Right atrium auricular region (tissue), 2 donors: ENCODE measurements at regions not wholly inside any gene's neighbourhood (a gene's known extent, or its start where the extent isn't known, plus 50 kb on each side); places are given as distances from the start of the nearest gene placed in this dataset.
"Not testable (repeated sequence)": the region's sequence is repeated elsewhere in the genome, so short reads cannot be mapped to it uniquely, and the experiment has no call there.

ENCODE experiments used
- DNase-seq: peaks from one replicate; pipeline ENCODE4 v3.0.0-alpha.2; 2019; ENCODE audit warnings: low spot score
- H3K27ac ChIP-seq, 2 donors: fragments of 200-600 bp; sonication (generic); 1 replicate in 1 of 2; 2 replicates in 1 of 2; pipeline ENCODE4 v1.5.1; 2016 to 2019
- H3K27me3 ChIP-seq, 2 donors: fragments of 200-600 bp; sonication (generic); one replicate each; pipeline versions ENCODE4 v1.5.1 to v1.6.0; 2017 to 2019
- H3K36me3 ChIP-seq: fragments of 200-600 bp; sonication (generic); one replicate; pipeline ENCODE4 v1.5.1; 2016
- H3K4me1 ChIP-seq, 2 donors: fragments of 200-600 bp; sonication (generic); one replicate each; pipeline versions ENCODE4 v1.5.1 to v1.6.0; 2017 to 2019
- H3K4me3 ChIP-seq, 2 donors: fragments of 200-600 bp; sonication (generic); 1 replicate in 1 of 2; 2 replicates in 1 of 2; pipeline ENCODE4 v1.5.1; 2017 to 2019; ENCODE audit warnings: mild to moderate bottlenecking in 1 of 2, moderate library complexity in 1 of 2
- H3K9me3 ChIP-seq, 2 donors: fragments of 200-600 bp; sonication (generic); one replicate each; pipeline ENCODE4 v1.5.1; 2019
- CTCF ChIP-seq, 2 donors: fragments of 200-600 bp; sonication (generic); IDR thresholded peaks; one replicate each; pipeline ENCODE4 v1.5.1; 2019; ENCODE audit warnings: antibody characterized with exemption in 2 of 2

- H3K4me1 ChIP-seq = no peaks in the 10 kb centered on the region
- no peak for DNase-seq
- H3K9me3 ChIP-seq = peaks cover 0 to 5% of the 10 kb centered on the region in 2 donors
- H3K4me3 ChIP-seq = no peak overlapping the region
- no peaks in the 10 kb centered on the region for H3K27me3 ChIP-seq
- TF ChIP-seq CTCF (IDR thresholded peaks at IDR 0.05) = no peak
- H3K27ac ChIP-seq = no peak overlapping the region
- no peaks in the 10 kb centered on the region for H3K36me3 ChIP-seq
Observed at GRCh38 chr1:194755241-194755994, 1569.0 kb upstream of the B3GALT2 start.

- H3K4me1 ChIP-seq, H3K27ac ChIP-seq, DNase-seq, H3K27me3 ChIP-seq, H3K9me3 ChIP-seq, H3K36me3 ChIP-seq, H3K4me3 ChIP-seq: not testable (repeated sequence)
Observed at GRCh38 chr1:194738843-194739242, 1552.4 kb upstream of the B3GALT2 start.

- H3K27ac ChIP-seq = no peak overlapping the region
Observed at GRCh38 chr1:194734970-194735369, 1548.6 kb upstream of the B3GALT2 start.

GRCh38 chr1:194731025-194731424 is 1544.6 kb upstream of the B3GALT2 start:
- Histone ChIP-seq H3K27me3 (no peaks in the 10 kb centered on the region), H3K4me3 (no peak overlapping the region), H3K4me1 (no peaks in the 10 kb centered on the region), H3K36me3 (no peaks in the 10 kb centered on the region), H3K27ac (no peak overlapping the region), H3K9me3 (no peaks in the 10 kb centered on the region)
- no peak for TF ChIP-seq CTCF (IDR thresholded peaks at IDR 0.05)
- no peak for DNase-seq

More at GRCh38 chr1:194734970-194735369, 1548.6 kb upstream of the B3GALT2 start:
- no peaks in the 10 kb centered on the region for H3K4me1 ChIP-seq
- H3K36me3 ChIP-seq = no peaks in the 10 kb centered on the region
- H3K9me3 ChIP-seq = no peaks in the 10 kb centered on the region
- no peaks in the 10 kb centered on the region for H3K27me3 ChIP-seq
- H3K4me3 ChIP-seq = no peak overlapping the region
- TF ChIP-seq CTCF (IDR thresholded peaks at IDR 0.05) = no peak
- no peak for DNase-seq

- no peak for TF ChIP-seq CTCF (IDR thresholded peaks at IDR 0.05)
- H3K4me3 ChIP-seq = no peak overlapping the region
- no peaks in the 10 kb centered on the region for H3K36me3 ChIP-seq
- no peaks in the 10 kb centered on the region for H3K27me3 ChIP-seq
- no peak for DNase-seq
- no peaks in the 10 kb centered on the region for H3K9me3 ChIP-seq
- no peaks in the 10 kb centered on the region for H3K4me1 ChIP-seq
- H3K27ac ChIP-seq = no peak overlapping the region
Observed at GRCh38 chr1:194730304-194730703, 1543.9 kb upstream of the B3GALT2 start.

GRCh38 chr1:194723067-194723466 is 1536.7 kb upstream of the B3GALT2 start:
- no peaks in the 10 kb centered on the region for H3K36me3 ChIP-seq
- no peak for DNase-seq
- H3K4me1 ChIP-seq = no peaks in the 10 kb centered on the region
- no peak for TF ChIP-seq CTCF (IDR thresholded peaks at IDR 0.05)
- H3K27ac ChIP-seq = no peak overlapping the region
- H3K4me3 ChIP-seq = no peak overlapping the region
- no peaks in the 10 kb centered on the region for H3K9me3 ChIP-seq
- no peaks in the 10 kb centered on the region for H3K27me3 ChIP-seq
